ENCODE measurements at regions not wholly inside any gene's neighbourhood (a gene's known extent, or its start where the extent isn't known, plus 50 kb on each side); places are given as distances from the start of the nearest gene placed in this dataset.
"Not testable (repeated sequence)": the region's sequence is repeated elsewhere in the genome, so short reads cannot be mapped to it uniquely, and the experiment has no call there.

DNA sequence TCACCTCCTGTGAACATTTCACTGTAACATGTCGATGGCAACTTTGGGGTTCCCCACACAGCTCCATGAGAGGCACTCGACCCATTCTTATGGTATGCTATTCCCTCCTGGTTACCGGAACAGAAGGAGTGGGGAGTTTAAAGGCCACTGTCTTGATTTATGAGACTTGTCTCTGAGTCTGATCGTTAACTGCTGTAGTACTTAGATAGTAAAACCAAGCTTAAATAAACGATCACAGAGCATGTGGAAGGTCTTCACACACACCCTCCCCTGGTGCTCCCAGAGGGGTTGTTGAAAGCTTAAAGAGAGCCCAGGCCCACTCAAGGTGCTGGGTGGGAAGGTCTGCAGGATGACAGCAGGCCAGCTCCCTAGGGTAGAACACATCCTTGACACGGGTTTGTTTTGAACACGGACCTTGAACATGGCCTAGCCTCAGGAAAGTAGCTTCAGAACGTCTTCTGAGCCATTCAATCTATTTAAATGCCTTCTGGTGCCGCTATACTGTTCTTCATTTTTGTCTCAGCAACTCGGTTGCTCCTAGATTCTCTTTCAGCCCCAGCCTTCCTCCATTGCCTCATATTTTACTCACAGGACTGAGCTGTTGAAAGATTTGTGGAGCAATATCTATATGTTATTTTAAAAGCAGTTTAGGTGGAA is 335.3 kb downstream of the FGFR2 start:
- Mint-ChIP-seq H3K36me3 (no peaks in the 10 kb centered on the region), H3K27me3 (no peaks in the 10 kb centered on the region), H3K4me3 (no peak overlapping the region), H3K9me3 (ENCODE audit: low read depth) (no peaks in the 10 kb centered on the region), H3K27ac (no peak overlapping the region), H3K4me1 (ENCODE audit: low read depth) (no peaks in the 10 kb centered on the region)

DNA sequence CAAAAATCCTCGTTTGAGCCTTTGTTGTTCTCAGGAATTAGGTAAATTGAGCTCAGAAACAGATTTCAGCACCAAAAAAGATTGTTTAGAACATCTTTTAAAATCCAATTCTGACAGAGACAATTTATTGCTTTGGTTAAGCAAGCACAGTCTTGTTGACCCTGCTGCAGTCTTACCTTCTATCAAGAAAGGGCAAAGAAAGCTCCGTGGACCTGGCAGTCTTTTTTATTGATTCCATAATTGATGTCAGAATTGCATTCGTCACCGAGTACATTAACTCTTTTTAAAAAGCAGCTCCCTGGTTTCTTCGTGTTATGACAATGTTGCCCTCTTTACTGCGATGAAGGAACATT is 334.8 kb downstream of the FGFR2 start:
- H3K36me3 Mint-ChIP-seq: no peaks in the 10 kb centered on the region
- no peak overlapping the region for H3K27ac Mint-ChIP-seq
- no peaks in the 10 kb centered on the region for H3K4me1 Mint-ChIP-seq (ENCODE audit: low read depth)
- no peaks in the 10 kb centered on the region for H3K27me3 Mint-ChIP-seq
- H3K9me3 Mint-ChIP-seq (ENCODE audit: low read depth): no peaks in the 10 kb centered on the region
- H3K4me3 Mint-ChIP-seq: no peak overlapping the region

DNA sequence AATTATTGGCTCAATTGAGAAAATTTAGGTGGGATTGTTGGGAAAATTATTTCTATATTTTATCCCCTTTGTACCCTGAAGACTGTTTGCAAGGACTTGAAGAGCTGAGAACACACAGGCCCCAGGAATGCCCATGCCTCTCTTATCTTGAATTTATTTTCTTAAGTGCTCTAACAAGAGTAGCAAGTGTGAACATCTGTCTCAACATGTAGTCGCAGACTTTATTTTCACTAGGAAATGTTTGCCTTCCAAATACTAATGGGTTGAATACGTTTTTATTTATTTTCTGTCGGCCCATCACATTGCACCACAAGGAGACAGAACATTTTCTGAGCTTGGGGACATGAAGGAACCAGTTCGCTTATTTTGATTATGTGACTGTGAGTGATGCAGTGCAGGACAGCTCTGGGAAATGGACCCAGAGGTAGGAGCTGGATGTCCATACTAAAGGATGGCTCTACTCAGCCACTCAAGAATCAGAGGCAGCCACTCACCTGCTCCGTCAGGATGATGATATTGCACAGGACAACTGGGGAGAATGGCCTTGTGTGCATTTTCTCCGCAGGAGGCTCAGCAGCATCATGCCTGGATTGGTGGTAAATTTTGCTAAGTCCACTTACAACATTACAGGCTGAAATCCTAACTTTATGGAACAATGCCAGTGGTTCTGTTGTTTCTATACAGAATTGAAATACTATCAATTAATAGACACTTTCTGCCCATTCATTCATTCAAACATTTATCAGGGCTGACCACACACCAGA is 332.7 kb downstream of the FGFR2 start:
- no peaks in the 10 kb centered on the region for H3K27me3 Mint-ChIP-seq
- no peak overlapping the region for H3K4me3 Mint-ChIP-seq
- H3K36me3 Mint-ChIP-seq: no peaks in the 10 kb centered on the region
- no peak overlapping the region for H3K27ac Mint-ChIP-seq
- H3K9me3 Mint-ChIP-seq (ENCODE audit: low read depth): no peaks in the 10 kb centered on the region
- no peaks in the 10 kb centered on the region for H3K4me1 Mint-ChIP-seq (ENCODE audit: low read depth)

DNA sequence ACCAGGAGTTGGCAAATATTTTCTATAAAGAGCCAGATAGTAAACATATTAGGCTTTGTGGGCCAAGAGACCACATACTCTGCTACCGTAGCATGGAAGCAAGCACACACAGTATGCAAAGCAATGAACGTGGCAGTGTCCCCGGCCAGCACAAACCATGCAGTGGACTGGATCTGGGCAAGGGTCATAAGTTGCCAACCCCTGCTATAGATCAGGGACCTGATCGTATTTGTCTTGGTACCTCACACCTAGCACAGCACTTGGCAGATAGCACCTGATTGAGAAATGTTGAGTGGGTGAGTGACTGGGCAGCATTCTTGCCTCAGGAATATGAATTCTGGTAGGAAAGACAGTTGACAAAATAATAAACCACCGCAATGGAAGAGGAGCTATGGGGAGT is 331.9 kb downstream of the FGFR2 start:
- no peaks in the 10 kb centered on the region for H3K9me3 Mint-ChIP-seq (ENCODE audit: low read depth)

DNA sequence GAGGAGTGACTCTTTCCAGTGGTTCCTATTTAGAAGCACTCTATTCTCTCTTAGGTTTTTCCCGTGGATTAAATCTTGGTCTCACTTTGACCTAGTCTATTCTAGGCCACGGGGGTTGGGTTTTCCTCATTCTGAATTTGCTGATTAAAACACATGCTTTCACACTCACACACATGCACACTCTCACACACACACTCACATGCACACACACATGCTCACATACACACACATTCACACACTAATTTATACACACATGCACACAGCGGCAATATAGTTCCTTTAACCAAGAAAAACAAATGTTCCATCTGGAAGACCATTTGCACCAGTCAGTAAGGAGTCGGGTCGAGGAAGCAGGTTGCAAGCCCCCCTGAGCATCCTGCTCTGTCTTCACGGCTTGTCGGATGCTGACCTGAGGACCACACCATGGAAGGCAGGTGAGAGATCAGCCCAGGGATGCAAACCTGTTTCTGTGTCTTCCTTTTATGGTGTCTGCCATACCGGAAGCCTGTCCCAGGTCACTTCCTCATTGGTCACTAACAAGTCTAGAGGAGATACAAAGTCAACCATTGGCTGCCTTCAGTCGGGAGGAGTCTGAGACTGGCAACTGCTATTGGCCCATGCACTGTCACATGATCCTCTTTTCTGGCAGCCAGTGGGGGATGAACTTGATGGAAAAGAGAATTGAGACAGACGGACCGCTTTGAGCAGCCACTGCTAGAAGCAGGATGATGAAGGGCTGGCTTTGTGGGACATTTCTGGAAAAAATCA is 330.8 kb downstream of the FGFR2 start:
- no peak overlapping the region for H3K4me3 Mint-ChIP-seq
- no peaks in the 10 kb centered on the region for H3K36me3 Mint-ChIP-seq
- no peak overlapping the region for H3K27ac Mint-ChIP-seq
- H3K27me3 Mint-ChIP-seq: no peaks in the 10 kb centered on the region
- no peaks in the 10 kb centered on the region for H3K4me1 Mint-ChIP-seq (ENCODE audit: low read depth)
- H3K9me3 Mint-ChIP-seq (ENCODE audit: low read depth): no peaks in the 10 kb centered on the region

More for the DNA sequence above, 331.9 kb downstream of the FGFR2 start:
- H3K27me3 Mint-ChIP-seq: no peaks in the 10 kb centered on the region
- no peaks in the 10 kb centered on the region for H3K4me1 Mint-ChIP-seq (ENCODE audit: low read depth)
- no peaks in the 10 kb centered on the region for H3K36me3 Mint-ChIP-seq
- no peak overlapping the region for H3K27ac Mint-ChIP-seq
- no peak overlapping the region for H3K4me3 Mint-ChIP-seq

DNA sequence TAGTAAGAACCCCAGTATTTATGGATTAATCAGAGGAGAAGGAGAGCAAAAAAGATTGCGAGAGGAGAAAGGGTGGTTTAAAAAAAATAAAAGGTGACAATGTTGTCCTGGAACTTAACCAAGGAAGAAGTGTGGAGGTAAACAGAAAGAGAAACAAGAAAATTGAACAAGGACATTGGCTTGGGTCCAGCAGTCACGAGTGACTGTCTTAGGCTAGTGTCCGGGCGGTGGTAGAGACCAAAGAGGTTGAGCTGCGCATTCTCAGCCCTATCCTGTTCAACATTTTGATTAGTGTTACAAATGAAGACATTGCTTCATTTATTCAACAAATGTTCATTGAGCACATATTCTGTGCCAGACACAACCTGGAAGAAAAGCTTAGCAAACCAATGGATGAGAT is 329.9 kb downstream of the FGFR2 start:
- no peak overlapping the region for H3K27ac Mint-ChIP-seq
- H3K4me3 Mint-ChIP-seq: no peak overlapping the region
- H3K27me3 Mint-ChIP-seq: no peaks in the 10 kb centered on the region
- H3K4me1 Mint-ChIP-seq (ENCODE audit: low read depth): no peaks in the 10 kb centered on the region
- H3K9me3 Mint-ChIP-seq (ENCODE audit: low read depth): no peaks in the 10 kb centered on the region
- H3K36me3 Mint-ChIP-seq: no peaks in the 10 kb centered on the region

DNA sequence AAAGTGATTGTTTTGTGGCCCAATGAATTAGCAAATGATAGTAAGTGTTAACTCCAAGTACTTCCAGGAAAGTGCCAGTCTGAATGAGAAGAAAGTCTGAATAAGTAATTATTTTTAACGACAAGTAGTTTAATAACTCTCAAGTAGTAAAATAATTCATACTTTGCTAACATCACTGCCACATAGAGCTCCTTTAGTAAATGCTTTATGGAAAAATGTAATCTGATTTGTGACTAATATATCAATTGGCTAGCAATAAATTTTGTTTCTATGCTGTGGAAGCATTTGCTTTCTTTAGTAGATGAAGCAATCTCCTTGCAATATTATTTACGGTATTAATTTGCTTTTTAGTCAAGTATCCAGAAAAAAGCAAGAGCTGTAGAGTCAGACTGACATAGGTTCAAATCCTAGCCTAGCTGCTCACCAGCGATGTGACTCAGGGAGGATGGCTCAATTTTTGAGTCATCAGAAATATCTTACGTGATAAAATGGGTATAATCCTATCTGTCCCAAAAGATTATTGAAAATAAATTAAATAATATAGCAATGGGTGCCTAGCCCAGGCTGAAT is 329.3 kb downstream of the FGFR2 start:
- Mint-ChIP-seq H3K4me3 (no peak overlapping the region), H3K9me3 (ENCODE audit: low read depth) (no peaks in the 10 kb centered on the region), H3K4me1 (ENCODE audit: low read depth) (no peaks in the 10 kb centered on the region), H3K27me3 (no peaks in the 10 kb centered on the region), H3K27ac (no peak overlapping the region), H3K36me3 (no peaks in the 10 kb centered on the region)

DNA sequence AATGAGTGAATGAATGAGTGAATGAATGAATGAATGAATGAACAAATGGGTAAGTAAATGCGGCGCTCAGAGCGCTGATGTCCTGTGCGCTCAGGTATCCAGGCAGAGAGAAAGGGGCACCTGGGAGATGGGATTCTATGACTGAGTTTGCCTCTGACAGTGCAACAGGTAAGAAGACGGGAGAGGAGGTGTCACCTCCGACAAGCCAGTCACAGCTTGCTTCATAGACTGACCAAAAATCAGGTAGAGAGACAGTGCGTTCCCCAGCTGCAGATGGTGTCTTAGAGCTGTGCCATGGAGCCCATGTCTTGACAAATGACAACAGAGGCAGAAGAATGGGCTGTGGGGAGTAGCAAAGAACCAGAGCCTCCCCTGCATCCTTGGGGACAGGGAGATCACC is 327.3 kb downstream of the FGFR2 start:
- no peak overlapping the region for H3K27ac Mint-ChIP-seq
- H3K4me3 Mint-ChIP-seq: no peak overlapping the region
- no peaks in the 10 kb centered on the region for H3K9me3 Mint-ChIP-seq (ENCODE audit: low read depth)
- no peaks in the 10 kb centered on the region for H3K36me3 Mint-ChIP-seq
- H3K4me1 Mint-ChIP-seq (ENCODE audit: low read depth): no peaks in the 10 kb centered on the region
- no peaks in the 10 kb centered on the region for H3K27me3 Mint-ChIP-seq

DNA sequence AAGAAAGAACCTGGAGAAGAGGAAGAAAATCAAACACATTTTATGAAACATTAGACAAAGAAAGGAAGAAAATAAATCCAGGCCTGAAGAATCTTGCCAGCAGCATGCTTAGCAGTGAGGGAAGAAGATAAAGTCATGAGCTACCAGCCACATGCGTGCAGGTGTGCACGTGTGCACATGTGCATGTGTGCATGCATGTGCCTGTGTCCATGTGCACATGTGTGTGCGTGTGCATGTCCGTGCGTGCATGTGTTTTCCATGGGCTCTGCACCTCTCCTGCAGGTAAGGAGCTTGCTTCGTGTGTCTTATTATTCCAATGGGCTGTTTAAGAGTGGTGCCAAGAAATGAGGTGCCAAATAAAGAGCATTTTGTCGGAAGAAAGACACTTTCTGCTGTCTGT is 322.2 kb downstream of the FGFR2 start:
- Mint-ChIP-seq H3K4me1 (ENCODE audit: low read depth) (no peaks in the 10 kb centered on the region), H3K27ac (no peak overlapping the region), H3K36me3 (no peaks in the 10 kb centered on the region), H3K27me3 (peaks cover 1% of the 10 kb centered on the region), H3K9me3 (ENCODE audit: low read depth) (peaks cover 6% of the 10 kb centered on the region), H3K4me3 (no peak overlapping the region)

DNA sequence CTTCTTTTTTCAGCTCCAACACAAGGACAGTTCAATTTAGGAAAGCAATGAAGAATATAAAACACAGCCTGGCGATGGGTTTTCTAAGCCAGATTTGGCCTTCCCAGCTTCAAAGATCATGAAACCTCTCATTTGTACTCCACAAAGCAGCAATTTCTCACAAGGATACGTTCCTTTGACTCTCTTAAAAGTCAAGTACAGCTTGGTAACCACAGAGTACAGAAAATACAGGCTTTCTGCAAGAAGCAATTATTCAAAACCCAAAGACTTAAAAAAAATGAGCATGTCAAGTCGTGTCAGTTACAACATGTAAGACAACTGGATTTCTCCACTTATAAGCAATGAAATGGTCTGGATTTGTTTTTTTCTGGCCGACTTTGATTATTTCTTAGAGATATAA is 321.4 kb downstream of the FGFR2 start:
- H3K9me3 Mint-ChIP-seq (ENCODE audit: low read depth): peaks cover 6% of the 10 kb centered on the region
- no peaks in the 10 kb centered on the region for H3K4me1 Mint-ChIP-seq (ENCODE audit: low read depth)
- no peaks in the 10 kb centered on the region for H3K36me3 Mint-ChIP-seq
- no peak overlapping the region for H3K27ac Mint-ChIP-seq
- no peak overlapping the region for H3K4me3 Mint-ChIP-seq
- peaks cover 1% of the 10 kb centered on the region for H3K27me3 Mint-ChIP-seq

DNA sequence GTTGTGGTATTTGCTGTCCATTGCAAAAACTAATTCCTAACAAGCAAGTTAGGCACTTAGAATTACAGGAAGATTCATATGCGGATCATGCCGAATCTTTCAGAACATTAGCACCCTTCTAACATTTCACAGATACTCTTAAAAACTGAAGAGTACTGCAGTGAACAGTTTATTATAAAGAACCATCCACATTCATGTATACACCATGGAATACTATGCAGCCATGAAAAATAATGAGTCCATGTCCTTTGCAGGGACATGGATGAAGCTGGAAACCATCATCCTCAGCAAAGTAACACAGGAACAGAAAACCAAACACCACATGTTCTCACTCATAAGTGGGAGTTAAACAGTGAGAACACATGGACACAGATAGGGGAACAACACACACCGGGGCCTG is 319.9 kb downstream of the FGFR2 start:
- not testable (repeated sequence) for H3K4me3 Mint-ChIP-seq; H3K4me1 Mint-ChIP-seq (ENCODE audit: low read depth); H3K36me3 Mint-ChIP-seq

DNA sequence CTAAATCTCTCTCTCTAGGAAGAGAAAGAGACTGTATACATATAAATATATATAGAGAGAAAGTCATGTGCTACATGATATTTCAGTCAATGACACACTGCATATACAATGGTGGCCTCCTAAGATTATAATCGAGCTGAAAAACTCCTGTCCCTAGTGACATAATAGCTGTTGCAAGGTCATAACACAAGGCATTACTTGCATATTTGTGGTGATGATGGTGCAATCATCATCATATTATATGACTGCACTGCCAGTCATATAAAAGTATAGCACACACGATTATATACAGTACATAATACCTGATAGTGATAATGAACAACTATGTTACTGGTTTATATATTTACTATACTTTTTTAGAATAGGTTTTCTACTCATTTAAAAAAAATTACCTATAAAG is 316.7 kb downstream of the FGFR2 start:
- Mint-ChIP-seq H3K4me3 (no peak overlapping the region), H3K27me3 (peaks cover 1% of the 10 kb centered on the region), H3K9me3 (ENCODE audit: low read depth) (peaks cover 11% of the 10 kb centered on the region), H3K27ac (no peak overlapping the region), H3K36me3 (no peaks in the 10 kb centered on the region), H3K4me1 (ENCODE audit: low read depth) (no peaks in the 10 kb centered on the region)

More for the DNA sequence above, 319.9 kb downstream of the FGFR2 start:
- not testable (repeated sequence) for H3K27me3 Mint-ChIP-seq; H3K9me3 Mint-ChIP-seq (ENCODE audit: low read depth); H3K27ac Mint-ChIP-seq

DNA sequence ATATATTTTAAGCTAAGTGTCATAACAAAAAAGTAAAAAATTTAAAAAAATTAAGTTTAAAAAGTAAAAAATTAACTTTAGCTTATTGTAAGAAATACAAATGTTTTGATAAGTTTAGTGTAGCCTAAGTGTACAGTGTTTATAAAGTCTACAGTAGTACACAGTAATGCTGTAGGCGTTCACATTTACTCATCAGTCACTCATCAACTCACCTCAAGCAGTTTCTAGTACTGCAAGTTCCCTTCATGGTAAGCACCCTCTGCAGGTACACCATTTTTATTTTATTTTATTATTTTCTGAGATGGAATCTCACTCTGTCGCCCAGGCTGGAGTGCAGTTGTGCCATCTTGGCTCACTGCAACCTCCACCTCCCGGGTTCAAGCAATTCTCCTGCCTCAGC is 316.0 kb downstream of the FGFR2 start:
- H3K9me3 Mint-ChIP-seq (ENCODE audit: low read depth): peaks cover 10% of the 10 kb centered on the region
- peaks cover 1% of the 10 kb centered on the region for H3K27me3 Mint-ChIP-seq
- no peaks in the 10 kb centered on the region for H3K36me3 Mint-ChIP-seq
- no peak overlapping the region for H3K4me3 Mint-ChIP-seq
- no peak overlapping the region for H3K27ac Mint-ChIP-seq
- H3K4me1 Mint-ChIP-seq (ENCODE audit: low read depth): no peaks in the 10 kb centered on the region

DNA sequence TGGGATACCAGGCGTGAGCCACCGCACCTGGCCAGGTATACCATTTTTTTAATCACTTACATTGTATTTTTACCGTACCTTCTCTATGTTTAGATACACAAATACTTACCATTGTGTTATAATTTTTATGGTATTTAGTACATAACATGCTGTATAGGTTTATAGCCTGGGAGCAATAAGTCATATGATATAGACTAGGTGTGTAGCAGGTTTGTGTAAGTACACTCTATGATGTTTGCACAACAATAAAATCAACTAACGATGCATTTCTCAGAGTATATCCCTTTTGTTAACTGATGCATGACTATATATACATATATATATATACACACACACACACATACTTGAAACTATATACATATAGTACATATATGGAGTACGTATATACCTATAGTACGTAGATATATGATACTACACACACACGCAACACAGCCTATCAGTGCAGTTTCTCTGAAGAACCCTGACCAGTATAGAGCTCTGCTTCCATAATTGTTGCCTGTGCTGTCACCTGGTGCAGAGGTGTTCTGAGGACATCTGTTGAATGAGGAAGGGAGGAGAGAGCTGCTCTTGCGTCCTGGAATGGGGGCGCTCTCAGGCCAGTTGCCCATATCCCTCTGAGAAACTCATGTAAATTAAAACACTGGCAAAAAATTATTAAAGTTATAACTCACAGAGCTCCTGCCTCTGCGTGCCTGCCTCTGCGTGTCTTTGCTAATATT is 315.3 kb downstream of the FGFR2 start:
- Mint-ChIP-seq H3K9me3 (ENCODE audit: low read depth) (peaks cover 8% of the 10 kb centered on the region), H3K4me1 (ENCODE audit: low read depth) (no peaks in the 10 kb centered on the region), H3K27ac (no peak overlapping the region), H3K27me3 (peaks cover 1% of the 10 kb centered on the region), H3K4me3 (no peak overlapping the region), H3K36me3 (no peaks in the 10 kb centered on the region)

DNA sequence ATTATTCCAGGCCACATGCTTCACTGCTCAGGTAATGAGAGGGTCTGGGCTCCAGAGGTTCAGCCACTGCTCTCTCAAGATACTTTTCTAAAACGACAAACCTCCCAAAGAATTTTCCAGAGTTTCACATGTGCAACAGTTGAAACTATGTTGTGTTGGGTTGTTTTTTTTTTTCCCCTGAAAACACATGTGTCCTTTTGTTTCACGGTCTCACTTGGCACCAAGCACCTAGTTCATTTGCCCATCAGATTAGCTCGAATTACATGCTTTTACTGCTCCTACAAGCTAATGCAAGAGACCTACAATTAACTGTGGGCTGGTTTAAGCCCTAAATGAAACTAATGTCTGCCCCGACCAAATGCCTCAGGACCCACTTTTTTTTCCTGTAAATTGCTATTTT is 313.3 kb downstream of the FGFR2 start:
- Mint-ChIP-seq H3K4me1 (ENCODE audit: low read depth) (no peaks in the 10 kb centered on the region), H3K9me3 (ENCODE audit: low read depth) (peaks cover 5% of the 10 kb centered on the region), H3K27ac (no peak overlapping the region), H3K36me3 (no peaks in the 10 kb centered on the region), H3K4me3 (no peak overlapping the region), H3K27me3 (no peaks in the 10 kb centered on the region)
